GM11168 (cell line): ENCODE measurements at regions not wholly inside any gene's neighbourhood (a gene's known extent, or its start where the extent isn't known, plus 50 kb on each side); places are given as distances from the start of the nearest gene placed in this dataset.

Experiments used
- in situ Hi-C: fragments of 300-500 bp; cut with MboI; formaldehyde crosslinking; loops from one replicate; pipeline ENCODE4 v1.12.0; 2022; ENCODE audit warnings: low sequenced_read_pairs; ENCODE audit not compliant: unreplicated experiment

- in situ Hi-C loops: no loop called here
Observed at GRCh38 chr2:21657445-21657844, 533.7 kb downstream of the TDRD15 start.

- in situ Hi-C loops: no loop called here
Observed at GRCh38 chr2:21658269-21658668, 534.5 kb downstream of the TDRD15 start.

GRCh38 chr2:21658907-21659477 lies 535.2 kb downstream of the TDRD15 start:
- in situ Hi-C loops: no loop called here

- in situ Hi-C loops: no loop called here
Observed at GRCh38 chr2:21664083-21664482, 540.3 kb downstream of the TDRD15 start.

GRCh38 chr2:21667638-21668037 lies 543.9 kb downstream of the TDRD15 start:
- in situ Hi-C loops: no loop called here

- in situ Hi-C loops: no loop called here
Observed at GRCh38 chr2:21668078-21668710, 544.4 kb downstream of the TDRD15 start.

GRCh38 chr2:21676041-21676440 lies 552.3 kb downstream of the TDRD15 start:
- in situ Hi-C loops: no loop called here

GRCh38 chr2:21676676-21677075 lies 552.9 kb downstream of the TDRD15 start:
- in situ Hi-C loops: no loop called here

GRCh38 chr2:21683838-21684237 lies 560.1 kb downstream of the TDRD15 start:
- in situ Hi-C loops: no loop called here

- in situ Hi-C loops: no loop called here
Observed at GRCh38 chr2:21687589-21687988, 563.8 kb downstream of the TDRD15 start.

GRCh38 chr2:21690005-21690404 lies 566.2 kb downstream of the TDRD15 start:
- in situ Hi-C loops: no loop called here

GRCh38 chr2:21693081-21693480 lies 569.3 kb downstream of the TDRD15 start:
- in situ Hi-C loops: no loop called here

GRCh38 chr2:21694079-21694878 lies 570.5 kb downstream of the TDRD15 start:
- in situ Hi-C loops: no loop called here

- in situ Hi-C loops: no loop called here
Observed at GRCh38 chr2:21696900-21697299, 573.1 kb downstream of the TDRD15 start.

GRCh38 chr2:21700644-21701043 lies 576.9 kb downstream of the TDRD15 start:
- in situ Hi-C loops: no loop called here

- in situ Hi-C loops: no loop called here
Observed at GRCh38 chr2:21710031-21710430, 586.3 kb downstream of the TDRD15 start.

GRCh38 chr2:21710496-21710895 lies 586.7 kb downstream of the TDRD15 start:
- in situ Hi-C loops: no loop called here

GRCh38 chr2:21715887-21716286 lies 592.1 kb downstream of the TDRD15 start:
- in situ Hi-C loops: no loop called here

- in situ Hi-C loops: no loop called here
Observed at GRCh38 chr2:21727101-21727500, 603.3 kb downstream of the TDRD15 start.

GRCh38 chr2:21728133-21728532 lies 604.4 kb downstream of the TDRD15 start:
- in situ Hi-C loops: no loop called here

GRCh38 chr2:21730141-21730540 lies 606.4 kb downstream of the TDRD15 start:
- in situ Hi-C loops: no loop called here
